Omental fat pad (tissue), 3 donors: ENCODE measurements at regions not wholly inside any gene's neighbourhood (a gene's known extent, or its start where the extent isn't known, plus 50 kb on each side); places are given as distances from the start of the nearest gene placed in this dataset.

ENCODE experiments used
- ATAC-seq: fragments of 150-250 bp; one replicate; pipeline ENCODE4 v1.9.1; 2016; ENCODE audit warnings: mild to moderate bottlenecking, moderate library complexity; ENCODE audit not compliant: low FRiP score
- DNase-seq: peaks from one replicate; pipeline ENCODE4 v3.0.0-alpha.2; 2019; ENCODE audit warnings: low spot score
- CTCF ChIP-seq, 3 donors: fragments of 450-650 bp; IDR thresholded peaks; one replicate each; pipeline ENCODE4 v1.5.1; 2016 to 2017; ENCODE audit warnings: antibody characterized with exemption in 3 of 3, mild to moderate bottlenecking in 3 of 3, moderate library complexity in 2 of 3

- no peak for ATAC-seq
- no peak for TF ChIP-seq CTCF (IDR thresholded peaks at IDR 0.05)
Observed at GRCh38 chr18:65260030-65260429, 490.8 kb upstream of the CDH7 start.

GRCh38 chr18:65259403-65259802, 491.4 kb upstream of the CDH7 start:
- no peak for DNase-seq
- ATAC-seq: no peak
- no peak for TF ChIP-seq CTCF (IDR thresholded peaks at IDR 0.05)

More at GRCh38 chr18:65260030-65260429, 490.8 kb upstream of the CDH7 start:
- no peak for DNase-seq

- DNase-seq (no peak), ATAC-seq (no peak)
- no peak for TF ChIP-seq CTCF (IDR thresholded peaks at IDR 0.05)
Observed at GRCh38 chr18:65257149-65257548, 493.7 kb upstream of the CDH7 start.

- TF ChIP-seq CTCF (IDR thresholded peaks at IDR 0.05): no peak
- DNase-seq: no peak
- ATAC-seq: no peak
Observed at GRCh38 chr18:65255417-65255816, 495.4 kb upstream of the CDH7 start.

- DNase-seq: no peak
- ATAC-seq: no peak
- no peak for TF ChIP-seq CTCF (IDR thresholded peaks at IDR 0.05)
Observed at GRCh38 chr18:65239787-65240186, 511.0 kb upstream of the CDH7 start.

GRCh38 chr18:65235966-65236624, 514.7 kb upstream of the CDH7 start:
- ATAC-seq (no peak), DNase-seq (no peak)
- no peak for TF ChIP-seq CTCF (IDR thresholded peaks at IDR 0.05)

- ATAC-seq (no peak), DNase-seq (no peak)
- no peak for TF ChIP-seq CTCF (IDR thresholded peaks at IDR 0.05)
Observed at GRCh38 chr18:65230311-65230710, 520.5 kb upstream of the CDH7 start.
